ENCODE measurements at regions not wholly inside any gene's neighbourhood (a gene's known extent, or its start where the extent isn't known, plus 50 kb on each side); places are given as distances from the start of the nearest gene placed in this dataset.

DNA sequence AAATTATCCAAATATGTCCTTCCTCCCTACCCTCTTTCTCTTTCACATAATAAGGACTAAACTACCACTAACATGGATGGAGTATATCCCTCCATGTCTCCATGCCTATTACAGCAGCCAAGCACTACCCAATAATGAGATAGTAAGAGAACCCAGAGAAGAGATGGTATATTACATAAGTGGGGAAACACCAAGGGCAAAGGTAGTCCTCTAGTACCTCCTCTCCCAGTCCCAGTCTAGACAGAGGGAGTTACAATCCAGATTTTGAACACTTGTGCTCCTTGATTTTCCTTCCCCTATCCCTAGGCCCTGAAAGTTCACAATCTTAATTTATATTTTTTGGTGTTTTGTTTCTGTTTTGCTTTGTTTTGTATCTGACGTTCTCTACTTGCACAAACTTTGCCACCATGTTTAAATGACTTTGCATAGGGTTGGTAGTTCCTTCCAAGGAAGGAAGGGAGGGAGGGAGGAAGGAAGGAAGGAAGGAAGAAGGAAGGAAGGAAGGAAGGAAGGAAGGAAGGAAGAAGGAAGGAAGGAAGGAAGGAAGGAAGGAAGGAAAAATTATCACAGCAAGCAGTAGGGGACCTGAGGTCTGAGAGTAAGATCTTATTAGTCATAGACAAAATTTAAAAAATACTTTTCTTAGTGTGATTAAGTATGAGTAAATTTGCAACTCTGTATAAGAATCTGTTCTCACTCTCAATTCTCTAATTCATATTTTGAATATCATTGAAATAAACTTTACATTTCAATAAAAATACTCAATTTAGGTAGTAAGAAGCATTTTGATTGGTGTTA is 521.9 kb downstream of the PTPRC start:
- TF ChIP-seq EZH2 (IDR thresholded peaks at IDR 0.05; ENCODE audit: borderline replicate concordance, low read depth, low read length, severe bottlenecking): no peak
- TF ChIP-seq, protein P1, sequence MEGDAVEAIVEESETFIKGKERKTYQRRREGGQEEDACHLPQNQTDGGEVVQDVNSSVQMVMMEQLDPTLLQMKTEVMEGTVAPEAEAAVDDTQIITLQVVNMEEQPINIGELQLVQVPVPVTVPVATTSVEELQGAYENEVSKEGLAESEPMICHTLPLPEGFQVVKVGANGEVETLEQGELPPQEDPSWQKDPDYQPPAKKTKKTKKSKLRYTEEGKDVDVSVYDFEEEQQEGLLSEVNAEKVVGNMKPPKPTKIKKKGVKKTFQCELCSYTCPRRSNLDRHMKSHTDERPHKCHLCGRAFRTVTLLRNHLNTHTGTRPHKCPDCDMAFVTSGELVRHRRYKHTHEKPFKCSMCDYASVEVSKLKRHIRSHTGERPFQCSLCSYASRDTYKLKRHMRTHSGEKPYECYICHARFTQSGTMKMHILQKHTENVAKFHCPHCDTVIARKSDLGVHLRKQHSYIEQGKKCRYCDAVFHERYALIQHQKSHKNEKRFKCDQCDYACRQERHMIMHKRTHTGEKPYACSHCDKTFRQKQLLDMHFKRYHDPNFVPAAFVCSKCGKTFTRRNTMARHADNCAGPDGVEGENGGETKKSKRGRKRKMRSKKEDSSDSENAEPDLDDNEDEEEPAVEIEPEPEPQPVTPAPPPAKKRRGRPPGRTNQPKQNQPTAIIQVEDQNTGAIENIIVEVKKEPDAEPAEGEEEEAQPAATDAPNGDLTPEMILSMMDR (IDR thresholded peaks at IDR 0.05; ENCODE audit: borderline replicate concordance, extremely low read depth, low read length, poor library complexity, severe bottlenecking): no peak

All from DND-41 (cell line).